ENCODE measurements at regions not wholly inside any gene's neighbourhood (a gene's known extent, or its start where the extent isn't known, plus 50 kb on each side); places are given as distances from the start of the nearest gene placed in this dataset.

DNA sequence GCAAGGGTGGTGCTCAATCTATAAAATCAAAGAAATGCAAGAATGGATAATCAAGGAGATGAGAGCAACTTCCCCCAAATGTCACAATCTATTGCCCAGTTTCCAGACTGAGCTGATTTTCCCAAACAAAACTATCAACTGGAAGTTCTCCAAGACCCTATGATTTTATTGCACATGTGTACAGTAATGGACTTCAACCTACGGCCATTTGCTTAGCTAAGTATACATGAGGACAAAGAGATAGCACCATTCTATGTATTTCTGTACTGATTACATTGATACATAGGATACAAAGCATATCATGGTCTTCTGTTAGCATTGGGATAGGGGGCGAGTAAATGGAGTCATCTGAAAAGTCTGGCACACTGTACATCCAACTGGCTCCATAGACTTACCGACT lies 407.8 kb downstream of the GABRG1 start (continued):
- no peak for TF ChIP-seq EP300 (IDR thresholded peaks at IDR 0.05; ENCODE audit: borderline replicate concordance in 1 of 2, control insufficient read depth in 1 of 2, low read depth in 2 of 2, low read length in 2 of 2)

GRCh38 chr4:45713996-45714395 lies 409.9 kb downstream of the GABRG1 start:
- H3K4me1 ChIP-seq (ENCODE audit: control insufficient read depth, insufficient read depth, low read length) = no peaks in the 10 kb centered on the region
- H2AFZ ChIP-seq (ENCODE audit: control insufficient read depth, low read depth, low read length) = no peak overlapping the region
- FAIRE-seq (no peak), ATAC-seq (no peak), DNase-seq (ENCODE audit: low read depth, low spot score) (no peak)
- ChIA-PET POLR2A (no interaction called here), SMC1A (ENCODE audit: uncharacterized antibody, unreplicated experiment) (no interaction called here), RAD21 (ENCODE audit: unreplicated experiment) (no interaction called here), CTCF (no interaction called here)
- no peaks in the 10 kb centered on the region for H3K9me3 ChIP-seq (replicated peaks; ENCODE audit: control insufficient read depth, insufficient read depth, low read length)
- H3K4me3 ChIP-seq = no peak overlapping the region
- no peak overlapping the region for H3K4me2 ChIP-seq (ENCODE audit: control insufficient read depth, insufficient read depth)
- H3K27ac ChIP-seq (ENCODE audit: control insufficient read depth, insufficient read depth) = no peak overlapping the region
- no peaks in the 10 kb centered on the region for H4K20me1 ChIP-seq (ENCODE audit: control insufficient read depth, insufficient read depth)
- no peak overlapping the region for H3K9ac ChIP-seq (ENCODE audit: control insufficient read depth, insufficient read depth, low read length)
- intact Hi-C loops (cut with micrococcal nuclease; ENCODE audit: unreplicated experiment) (no loop called here), in situ Hi-C loops (cut with MboI) (no loop called here)
- 0% methylated on average over 1 of the region's 1 CpG for WGBS (ENCODE audit: insufficient coverage, insufficient replicate concordance, low lambda C conversion rate, missing lambda C conversion rate)
- no TSS peak for BruUV-seq (replicated peaks)
- H3K36me3 ChIP-seq (ENCODE audit: control insufficient read depth in 2 of 2, insufficient read depth in 2 of 2, low read length in 1 of 2) = no peaks in the 10 kb centered on the region
- H3K79me2 ChIP-seq (ENCODE audit: control insufficient read depth, insufficient read depth, low read length) = no peaks in the 10 kb centered on the region
- H3K27me3 ChIP-seq (replicated peaks in 1 of 2; ENCODE audit: control insufficient read depth in 2 of 2, insufficient read depth in 2 of 2, low read length in 1 of 2) = no peaks in the 10 kb centered on the region
- TF ChIP-seq ZBTB11 (CRISPR knock-in tag; IDR thresholded peaks at IDR 0.05) (no peak), SMARCA5 (IDR thresholded peaks at IDR 0.05) (no peak), CBFB (IDR thresholded peaks at IDR 0.05; ENCODE audit: low read depth) (no peak), CUX1 (IDR thresholded peaks at IDR 0.05; ENCODE audit: insufficient replicate concordance, low read depth, low read length) (no peak), CBX3 (IDR thresholded peaks at IDR 0.05; ENCODE audit: borderline replicate concordance, low read depth) (no peak), ATF7 (IDR thresholded peaks at IDR 0.05; ENCODE audit: low read depth) (no peak), LARP7 (IDR thresholded peaks at IDR 0.05) (no peak), TCF7 (IDR thresholded peaks at IDR 0.05; ENCODE audit: borderline replicate concordance) (no peak), RAD51 (IDR thresholded peaks at IDR 0.05) (no peak), BHLHE40 (IDR thresholded peaks at IDR 0.05; ENCODE audit: borderline replicate concordance in 1 of 2, low read depth in 2 of 2, low read length in 1 of 2) (no peak)
- TF ChIP-seq, protein P1, sequence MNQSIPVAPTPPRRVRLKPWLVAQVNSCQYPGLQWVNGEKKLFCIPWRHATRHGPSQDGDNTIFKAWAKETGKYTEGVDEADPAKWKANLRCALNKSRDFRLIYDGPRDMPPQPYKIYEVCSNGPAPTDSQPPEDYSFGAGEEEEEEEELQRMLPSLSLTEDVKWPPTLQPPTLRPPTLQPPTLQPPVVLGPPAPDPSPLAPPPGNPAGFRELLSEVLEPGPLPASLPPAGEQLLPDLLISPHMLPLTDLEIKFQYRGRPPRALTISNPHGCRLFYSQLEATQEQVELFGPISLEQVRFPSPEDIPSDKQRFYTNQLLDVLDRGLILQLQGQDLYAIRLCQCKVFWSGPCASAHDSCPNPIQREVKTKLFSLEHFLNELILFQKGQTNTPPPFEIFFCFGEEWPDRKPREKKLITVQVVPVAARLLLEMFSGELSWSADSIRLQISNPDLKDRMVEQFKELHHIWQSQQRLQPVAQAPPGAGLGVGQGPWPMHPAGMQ (IDR thresholded peaks at IDR 0.05; ENCODE audit: borderline replicate concordance) = no peak

Measured in GM12878 (cell line).